DOHH2 (cell line): ENCODE measurements at regions not wholly inside any gene's neighbourhood (a gene's known extent, or its start where the extent isn't known, plus 50 kb on each side); places are given as distances from the start of the nearest gene placed in this dataset.

Experiments used
- EZH2phosphoT487 ChIP-seq: fragments of 200-600 bp; sonication (generic); IDR thresholded peaks from 2 replicates; pipeline ENCODE4 v1.6.1; 2017; ENCODE audit warnings: borderline replicate concordance, mild to moderate bottlenecking, antibody characterized with exemption, low read length, moderate library complexity, mixed read lengths
- TF ChIP-seq, protein P1 (sequence below): fragments of 200-600 bp; sonication (generic); IDR thresholded peaks from one replicate; pipeline ENCODE4 v1.5.1; 2014; ENCODE audit warnings: antibody characterized with exemption, mild to moderate bottlenecking, low read depth, low read length; ENCODE audit not compliant: poor library complexity, severe bottlenecking

- TF ChIP-seq, protein P1, sequence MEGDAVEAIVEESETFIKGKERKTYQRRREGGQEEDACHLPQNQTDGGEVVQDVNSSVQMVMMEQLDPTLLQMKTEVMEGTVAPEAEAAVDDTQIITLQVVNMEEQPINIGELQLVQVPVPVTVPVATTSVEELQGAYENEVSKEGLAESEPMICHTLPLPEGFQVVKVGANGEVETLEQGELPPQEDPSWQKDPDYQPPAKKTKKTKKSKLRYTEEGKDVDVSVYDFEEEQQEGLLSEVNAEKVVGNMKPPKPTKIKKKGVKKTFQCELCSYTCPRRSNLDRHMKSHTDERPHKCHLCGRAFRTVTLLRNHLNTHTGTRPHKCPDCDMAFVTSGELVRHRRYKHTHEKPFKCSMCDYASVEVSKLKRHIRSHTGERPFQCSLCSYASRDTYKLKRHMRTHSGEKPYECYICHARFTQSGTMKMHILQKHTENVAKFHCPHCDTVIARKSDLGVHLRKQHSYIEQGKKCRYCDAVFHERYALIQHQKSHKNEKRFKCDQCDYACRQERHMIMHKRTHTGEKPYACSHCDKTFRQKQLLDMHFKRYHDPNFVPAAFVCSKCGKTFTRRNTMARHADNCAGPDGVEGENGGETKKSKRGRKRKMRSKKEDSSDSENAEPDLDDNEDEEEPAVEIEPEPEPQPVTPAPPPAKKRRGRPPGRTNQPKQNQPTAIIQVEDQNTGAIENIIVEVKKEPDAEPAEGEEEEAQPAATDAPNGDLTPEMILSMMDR = no peak
- no peak for TF ChIP-seq EZH2phosphoT487
Observed at GRCh38 chr2:138291805-138292204, 209.8 kb upstream of the SPOPL start.
